ENCODE measurements at regions not wholly inside any gene's neighbourhood (a gene's known extent, or its start where the extent isn't known, plus 50 kb on each side); places are given as distances from the start of the nearest gene placed in this dataset.

DNA sequence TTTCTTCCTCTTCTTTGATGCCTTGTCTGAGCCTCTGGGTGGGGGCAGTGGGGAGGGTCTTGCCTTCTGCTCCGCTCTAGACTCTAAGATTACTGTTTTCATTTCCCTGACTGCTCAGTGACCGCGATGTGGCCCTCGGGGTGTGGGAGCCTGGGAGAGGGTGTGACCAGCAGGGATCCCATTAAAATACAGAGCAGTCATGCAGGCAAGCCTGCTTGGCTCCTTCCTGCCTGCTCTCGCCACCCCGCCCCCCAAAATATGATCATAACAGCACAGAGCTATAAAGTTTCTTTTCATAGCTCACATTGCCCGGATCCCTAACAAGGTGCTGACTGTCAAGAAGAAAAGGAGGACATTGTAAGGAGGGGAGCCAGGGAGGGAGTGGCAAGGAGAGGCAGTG, 332.9 kb downstream of the RAB28 start:
- DNase-seq (ENCODE audit: low spot score in 2 of 2): no peak
- WGBS: 48% methylated on average over 7 of the region's 7 CpGs
- no peak overlapping the region for H3K27ac ChIP-seq
- no peaks in the 10 kb centered on the region for H3K9me3 ChIP-seq
- no peak overlapping the region for H3K4me3 ChIP-seq
- no peaks in the 10 kb centered on the region for H3K36me3 ChIP-seq
- TF ChIP-seq EP300 (IDR thresholded peaks at IDR 0.05): no peak
- no peak for TF ChIP-seq POLR2AphosphoS5 (IDR thresholded peaks at IDR 0.05)
- TF ChIP-seq POLR2A (IDR thresholded peaks at IDR 0.05): no peak
- TF ChIP-seq, protein P1, sequence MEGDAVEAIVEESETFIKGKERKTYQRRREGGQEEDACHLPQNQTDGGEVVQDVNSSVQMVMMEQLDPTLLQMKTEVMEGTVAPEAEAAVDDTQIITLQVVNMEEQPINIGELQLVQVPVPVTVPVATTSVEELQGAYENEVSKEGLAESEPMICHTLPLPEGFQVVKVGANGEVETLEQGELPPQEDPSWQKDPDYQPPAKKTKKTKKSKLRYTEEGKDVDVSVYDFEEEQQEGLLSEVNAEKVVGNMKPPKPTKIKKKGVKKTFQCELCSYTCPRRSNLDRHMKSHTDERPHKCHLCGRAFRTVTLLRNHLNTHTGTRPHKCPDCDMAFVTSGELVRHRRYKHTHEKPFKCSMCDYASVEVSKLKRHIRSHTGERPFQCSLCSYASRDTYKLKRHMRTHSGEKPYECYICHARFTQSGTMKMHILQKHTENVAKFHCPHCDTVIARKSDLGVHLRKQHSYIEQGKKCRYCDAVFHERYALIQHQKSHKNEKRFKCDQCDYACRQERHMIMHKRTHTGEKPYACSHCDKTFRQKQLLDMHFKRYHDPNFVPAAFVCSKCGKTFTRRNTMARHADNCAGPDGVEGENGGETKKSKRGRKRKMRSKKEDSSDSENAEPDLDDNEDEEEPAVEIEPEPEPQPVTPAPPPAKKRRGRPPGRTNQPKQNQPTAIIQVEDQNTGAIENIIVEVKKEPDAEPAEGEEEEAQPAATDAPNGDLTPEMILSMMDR (IDR thresholded peaks at IDR 0.05): no peak
- no peaks in the 10 kb centered on the region for H3K4me1 ChIP-seq
- H3K27me3 ChIP-seq: no peaks in the 10 kb centered on the region

DNA sequence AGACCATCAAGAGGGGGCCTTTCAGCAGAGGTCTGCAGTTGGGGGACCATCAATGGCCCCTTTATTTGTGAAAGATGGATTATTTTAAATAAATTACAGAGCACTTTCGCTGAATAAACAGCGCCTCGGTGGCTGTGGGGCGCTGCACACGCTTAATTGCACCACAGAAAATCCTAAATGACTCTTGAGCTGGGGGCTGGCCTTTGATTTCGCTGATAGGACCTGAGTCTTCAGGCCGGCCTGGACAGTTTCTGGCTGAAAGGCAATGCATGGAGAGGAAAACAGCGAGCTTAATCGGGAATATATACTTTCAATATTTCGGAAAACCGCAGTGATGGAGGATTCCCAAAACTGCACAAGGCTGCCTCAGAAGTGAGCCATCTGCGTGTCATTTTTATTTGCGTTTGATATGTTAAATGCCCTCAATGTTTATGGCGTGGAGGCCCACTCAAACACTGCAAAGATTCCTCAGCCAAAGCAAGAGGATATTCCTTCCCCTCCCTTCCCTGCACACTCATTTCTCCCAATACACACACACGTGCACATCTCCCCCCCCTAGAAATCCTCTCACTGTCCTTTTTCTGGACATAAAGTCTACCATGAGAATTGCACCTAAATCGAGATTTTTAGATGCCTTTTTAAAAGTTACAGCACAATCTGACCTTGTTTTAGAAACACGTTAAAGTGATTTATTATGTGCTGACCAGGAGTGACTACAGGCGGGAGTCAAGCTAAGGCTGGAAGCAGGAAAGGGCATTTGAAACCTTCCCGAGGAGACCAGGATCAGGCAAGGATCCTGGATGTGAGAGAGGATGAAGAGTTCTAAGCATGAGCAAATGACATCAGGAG, 340.7 kb downstream of the RAB28 start:
- Histone ChIP-seq H3K4me3 (no peak overlapping the region), H3K36me3 (no peaks in the 10 kb centered on the region), H3K9me3 (no peaks in the 10 kb centered on the region), H3K4me1 (no peaks in the 10 kb centered on the region), H3K27ac (no peak overlapping the region), H3K27me3 (no peaks in the 10 kb centered on the region)
- DNase-seq (ENCODE audit: low spot score in 2 of 2): no peak
- WGBS: 64% methylated on average over 19 of the region's 19 CpGs
- TF ChIP-seq, protein P1 (IDR thresholded peaks at IDR 0.05): no peak
- TF ChIP-seq POLR2AphosphoS5 (IDR thresholded peaks at IDR 0.05): no peak
- TF ChIP-seq EP300 (IDR thresholded peaks at IDR 0.05): no peak
- TF ChIP-seq POLR2A (IDR thresholded peaks at IDR 0.05): no peak

DNA sequence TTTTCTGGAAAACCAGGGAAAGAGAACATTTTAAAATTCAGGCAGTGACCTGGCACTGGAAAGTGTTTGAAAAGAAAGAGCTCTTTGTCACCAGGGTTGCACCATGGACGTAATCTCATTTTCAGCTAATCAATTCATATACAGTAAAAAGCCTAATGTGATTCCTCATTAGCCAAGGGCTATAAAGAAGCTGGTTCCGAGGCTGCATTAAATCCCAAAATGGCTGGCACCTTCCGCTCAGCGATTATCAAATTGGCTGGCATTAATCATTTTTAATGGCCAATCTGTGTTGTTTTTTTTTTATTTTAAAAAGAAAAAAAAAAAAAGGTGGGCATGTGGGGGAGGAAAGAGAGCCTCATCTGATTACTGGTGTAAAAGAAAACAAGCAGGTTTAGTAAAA, 341.4 kb downstream of the RAB28 start:
- no peaks in the 10 kb centered on the region for H3K4me1 ChIP-seq
- no peaks in the 10 kb centered on the region for H3K9me3 ChIP-seq
- no peaks in the 10 kb centered on the region for H3K36me3 ChIP-seq
- H3K4me3 ChIP-seq: no peak overlapping the region
- TF ChIP-seq, protein P1 (IDR thresholded peaks at IDR 0.05): no peak
- no peak for TF ChIP-seq POLR2A (IDR thresholded peaks at IDR 0.05)
- TF ChIP-seq POLR2AphosphoS5 (IDR thresholded peaks at IDR 0.05): no peak
- no peak for TF ChIP-seq EP300 (IDR thresholded peaks at IDR 0.05)
- no peak for DNase-seq (ENCODE audit: low spot score in 2 of 2)
- H3K27ac ChIP-seq: no peak overlapping the region
- 75% methylated on average over 4 of the region's 4 CpGs for WGBS
- no peaks in the 10 kb centered on the region for H3K27me3 ChIP-seq

DNA sequence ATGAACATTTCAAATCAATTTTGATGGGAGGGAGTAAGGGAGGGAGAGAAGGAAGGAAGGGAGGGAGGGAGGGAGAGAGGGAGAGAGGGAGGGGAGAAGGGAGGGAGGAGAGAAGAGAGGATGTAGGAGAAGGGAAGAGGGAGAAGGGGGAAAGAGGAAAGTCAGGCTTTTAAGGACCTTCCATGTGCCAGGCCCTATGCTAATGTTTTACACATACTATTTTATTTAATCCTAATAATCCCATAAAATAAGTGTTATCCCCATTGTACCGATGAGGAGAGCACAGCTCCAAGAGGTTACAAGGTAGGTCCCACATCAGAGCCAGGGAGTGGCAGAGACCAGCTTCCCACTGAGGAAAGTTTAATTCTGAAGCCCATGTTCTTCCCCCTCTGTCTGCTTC, 341.9 kb downstream of the RAB28 start:
- no peak for TF ChIP-seq POLR2AphosphoS5 (IDR thresholded peaks at IDR 0.05)
- 95% methylated on average over 1 of the region's 1 CpG for WGBS
- no peak for DNase-seq (ENCODE audit: low spot score in 2 of 2)
- Histone ChIP-seq H3K27me3 (no peaks in the 10 kb centered on the region), H3K4me3 (no peak overlapping the region), H3K36me3 (no peaks in the 10 kb centered on the region), H3K9me3 (no peaks in the 10 kb centered on the region), H3K4me1 (no peaks in the 10 kb centered on the region), H3K27ac (no peak overlapping the region)

DNA sequence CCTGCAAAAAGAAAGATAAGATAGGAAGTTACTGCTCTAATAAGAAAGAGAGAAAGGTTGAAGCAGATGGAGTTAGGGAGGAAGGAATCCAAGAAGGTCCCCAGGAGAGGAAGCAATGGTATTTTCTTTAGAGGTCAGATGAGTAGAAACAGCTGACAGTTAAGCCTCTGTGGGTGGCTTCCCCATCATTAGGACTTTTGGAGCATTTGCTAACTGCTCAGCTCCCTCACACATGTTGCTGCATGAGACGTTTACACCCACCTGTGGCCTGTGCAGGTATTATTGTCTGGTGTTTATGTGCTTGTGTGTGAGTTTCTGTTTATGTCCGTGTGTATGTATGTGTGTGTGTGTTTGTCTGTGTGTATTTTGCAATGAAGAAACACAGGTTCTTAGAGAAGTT, 346.8 kb downstream of the RAB28 start:
- Histone ChIP-seq H3K4me3 (no peak overlapping the region), H3K9me3 (no peaks in the 10 kb centered on the region), H3K4me1 (no peaks in the 10 kb centered on the region), H3K27me3 (no peaks in the 10 kb centered on the region), H3K36me3 (no peaks in the 10 kb centered on the region), H3K27ac (no peak overlapping the region)
- 50% methylated on average over 2 of the region's 2 CpGs for WGBS
- no peak for TF ChIP-seq POLR2AphosphoS5 (IDR thresholded peaks at IDR 0.05)
- TF ChIP-seq, protein P1 (IDR thresholded peaks at IDR 0.05): no peak
- no peak for TF ChIP-seq EP300 (IDR thresholded peaks at IDR 0.05)
- no peak for TF ChIP-seq POLR2A (IDR thresholded peaks at IDR 0.05)
- no peak for DNase-seq (ENCODE audit: low spot score in 2 of 2)
